ENCODE measurements at regions not wholly inside any gene's neighbourhood (a gene's known extent, or its start where the extent isn't known, plus 50 kb on each side); places are given as distances from the start of the nearest gene placed in this dataset.

- TF ChIP-seq ZNF202 (tag by site-specific recombination; IDR thresholded peaks at IDR 0.05; ENCODE audit: borderline replicate concordance) (no peak), ZNF280C (tag by site-specific recombination; IDR thresholded peaks at IDR 0.05) (no peak), ZNF585B (tag by site-specific recombination; IDR thresholded peaks at IDR 0.05) (no peak), ZNF610 (tag by site-specific recombination; IDR thresholded peaks at IDR 0.05; ENCODE audit: borderline replicate concordance) (no peak), ZNF791 (tag by site-specific recombination; IDR thresholded peaks at IDR 0.05) (no peak), ZNF341 (tag by site-specific recombination; IDR thresholded peaks at IDR 0.05; ENCODE audit: low read depth) (no peak)
- TF ChIP-seq, protein P1, sequence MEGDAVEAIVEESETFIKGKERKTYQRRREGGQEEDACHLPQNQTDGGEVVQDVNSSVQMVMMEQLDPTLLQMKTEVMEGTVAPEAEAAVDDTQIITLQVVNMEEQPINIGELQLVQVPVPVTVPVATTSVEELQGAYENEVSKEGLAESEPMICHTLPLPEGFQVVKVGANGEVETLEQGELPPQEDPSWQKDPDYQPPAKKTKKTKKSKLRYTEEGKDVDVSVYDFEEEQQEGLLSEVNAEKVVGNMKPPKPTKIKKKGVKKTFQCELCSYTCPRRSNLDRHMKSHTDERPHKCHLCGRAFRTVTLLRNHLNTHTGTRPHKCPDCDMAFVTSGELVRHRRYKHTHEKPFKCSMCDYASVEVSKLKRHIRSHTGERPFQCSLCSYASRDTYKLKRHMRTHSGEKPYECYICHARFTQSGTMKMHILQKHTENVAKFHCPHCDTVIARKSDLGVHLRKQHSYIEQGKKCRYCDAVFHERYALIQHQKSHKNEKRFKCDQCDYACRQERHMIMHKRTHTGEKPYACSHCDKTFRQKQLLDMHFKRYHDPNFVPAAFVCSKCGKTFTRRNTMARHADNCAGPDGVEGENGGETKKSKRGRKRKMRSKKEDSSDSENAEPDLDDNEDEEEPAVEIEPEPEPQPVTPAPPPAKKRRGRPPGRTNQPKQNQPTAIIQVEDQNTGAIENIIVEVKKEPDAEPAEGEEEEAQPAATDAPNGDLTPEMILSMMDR (tag by site-specific recombination; IDR thresholded peaks at IDR 0.05) = no peak
Observed at GRCh38 chr1:109847251-109847650, 63.4 kb upstream of the CSF1 start.

Data from HEK293 (cell line).